ENCODE measurements at regions not wholly inside any gene's neighbourhood (a gene's known extent, or its start where the extent isn't known, plus 50 kb on each side); places are given as distances from the start of the nearest gene placed in this dataset.

DNA sequence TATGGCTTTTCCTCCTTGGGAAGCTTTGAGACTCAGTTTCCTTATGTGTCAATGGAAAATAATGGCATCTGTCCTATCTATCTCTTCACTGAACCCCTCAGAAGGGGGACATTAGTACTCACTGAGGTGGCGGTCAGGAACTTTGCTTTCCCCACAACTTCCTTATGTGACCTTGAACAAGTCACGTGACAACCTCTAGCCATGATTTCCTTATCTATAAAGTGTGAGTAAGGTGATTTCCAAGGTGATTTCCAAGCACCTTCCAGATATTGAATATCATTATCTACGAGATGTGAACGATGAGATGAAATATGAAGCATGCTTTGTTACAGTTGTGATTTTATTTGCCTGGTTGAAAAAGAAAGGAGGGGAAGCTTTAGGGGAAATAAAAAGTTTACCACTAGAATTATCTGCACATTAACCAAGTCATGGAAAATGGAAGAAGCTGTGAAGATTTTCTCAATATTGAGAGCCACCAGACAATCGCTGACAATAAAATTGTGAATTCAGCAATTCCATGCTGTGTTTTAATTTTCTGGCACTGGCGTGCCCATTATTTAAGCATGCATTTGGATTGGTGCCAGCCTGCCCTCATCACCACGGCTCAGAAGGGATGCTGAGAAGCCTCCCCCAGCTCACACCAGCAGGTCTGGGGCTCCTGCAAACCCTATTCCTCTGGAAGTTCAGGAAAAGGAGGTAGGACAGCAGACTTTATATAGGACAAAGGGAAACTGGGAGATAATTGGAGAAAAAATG lies 255.3 kb downstream of the CD83 start:
- no peaks in the 10 kb centered on the region for H3K4me1 ChIP-seq (ENCODE audit: insufficient read depth, poor library complexity, severe bottlenecking)
- no peak for DNase-seq (ENCODE audit: low spot score)
- no peaks in the 10 kb centered on the region for H3K9me3 ChIP-seq (ENCODE audit: severe bottlenecking)
- no peak for ATAC-seq (ENCODE audit: low read depth)
- TF ChIP-seq CTCF (IDR thresholded peaks at IDR 0.05; ENCODE audit: poor library complexity, severe bottlenecking) = no peak
- H3K27ac ChIP-seq (ENCODE audit: poor library complexity, severe bottlenecking) = no peak overlapping the region
- no peaks in the 10 kb centered on the region for H3K27me3 ChIP-seq (ENCODE audit: insufficient read depth, poor library complexity, severe bottlenecking)
- H3K36me3 ChIP-seq (ENCODE audit: low read depth) = no peaks in the 10 kb centered on the region
- no peak overlapping the region for H3K4me3 ChIP-seq (ENCODE audit: severe bottlenecking)

DNA sequence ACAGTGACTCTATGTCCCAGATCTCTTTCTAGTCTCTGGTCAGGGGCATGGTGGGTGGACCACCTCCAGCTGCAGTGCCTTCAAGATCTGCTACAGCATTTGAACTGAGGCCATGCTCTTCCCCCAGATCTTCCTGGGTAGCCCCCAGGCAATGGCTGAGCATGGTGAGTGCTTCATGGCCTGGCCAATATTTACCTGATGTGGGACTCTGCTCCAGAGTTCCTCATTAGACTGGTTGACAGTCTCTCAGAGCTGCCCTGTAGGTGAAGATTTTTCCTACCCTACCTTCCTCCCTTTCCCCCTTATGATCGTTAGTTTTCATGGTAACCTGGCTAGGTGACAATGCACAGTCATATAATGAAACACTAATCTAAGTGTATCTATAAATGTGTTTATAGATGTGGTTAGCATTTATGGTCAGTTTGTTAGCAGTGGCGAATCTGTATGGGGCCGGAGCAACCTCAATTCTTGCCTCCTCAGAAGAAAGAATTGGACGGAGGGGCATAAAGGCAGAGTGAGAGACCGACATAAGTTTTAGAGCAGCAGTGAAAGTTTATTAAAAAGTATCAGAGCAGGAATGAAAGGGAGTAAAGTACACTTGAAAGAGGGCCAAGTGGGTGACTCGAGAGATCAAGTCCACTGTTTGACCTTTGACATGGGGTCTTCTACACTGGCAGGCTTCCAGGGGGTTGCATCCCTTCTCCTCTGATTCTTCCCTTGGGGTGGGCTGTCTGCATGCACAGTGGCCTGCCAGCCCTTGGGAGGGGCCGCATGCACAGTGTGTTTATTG lies 256.3 kb downstream of the CD83 start:
- Histone ChIP-seq H3K27ac (ENCODE audit: poor library complexity, severe bottlenecking) (no peak overlapping the region), H3K36me3 (ENCODE audit: low read depth) (no peaks in the 10 kb centered on the region), H3K27me3 (ENCODE audit: insufficient read depth, poor library complexity, severe bottlenecking) (no peaks in the 10 kb centered on the region), H3K9me3 (ENCODE audit: severe bottlenecking) (no peaks in the 10 kb centered on the region), H3K4me1 (ENCODE audit: insufficient read depth, poor library complexity, severe bottlenecking) (no peaks in the 10 kb centered on the region), H3K4me3 (ENCODE audit: severe bottlenecking) (no peak overlapping the region)
- DNase-seq (ENCODE audit: low spot score) (no peak), ATAC-seq (ENCODE audit: low read depth) (no peak)
- no peak for TF ChIP-seq CTCF (IDR thresholded peaks at IDR 0.05; ENCODE audit: poor library complexity, severe bottlenecking)

DNA sequence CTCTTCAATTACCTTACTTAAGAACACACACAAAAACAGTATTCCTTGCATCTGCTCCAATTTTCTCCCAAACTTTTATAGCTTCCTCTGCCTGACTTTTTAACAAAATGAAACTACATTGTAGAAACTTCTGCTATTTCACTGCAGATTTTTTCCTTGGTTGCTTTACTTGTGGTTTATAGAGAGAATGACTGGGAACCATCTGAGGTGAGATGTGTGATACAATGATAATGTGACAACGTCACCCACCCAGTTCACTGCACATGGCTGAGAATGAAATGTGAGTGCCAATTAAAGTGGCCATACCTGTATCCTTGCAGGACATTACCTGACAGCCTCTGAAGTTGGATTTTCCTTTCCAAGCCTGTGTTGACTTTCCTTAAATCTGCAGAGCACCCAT lies 258.4 kb downstream of the CD83 start:
- no peaks in the 10 kb centered on the region for H3K36me3 ChIP-seq (ENCODE audit: low read depth)
- no peak overlapping the region for H3K4me3 ChIP-seq (ENCODE audit: severe bottlenecking)
- no peaks in the 10 kb centered on the region for H3K9me3 ChIP-seq (ENCODE audit: severe bottlenecking)
- no peak for TF ChIP-seq CTCF (IDR thresholded peaks at IDR 0.05; ENCODE audit: poor library complexity, severe bottlenecking)
- no peak for DNase-seq (ENCODE audit: low spot score)
- H3K27ac ChIP-seq (ENCODE audit: poor library complexity, severe bottlenecking) = no peak overlapping the region
- no peaks in the 10 kb centered on the region for H3K4me1 ChIP-seq (ENCODE audit: insufficient read depth, poor library complexity, severe bottlenecking)
- ATAC-seq (ENCODE audit: low read depth) = no peak
- no peaks in the 10 kb centered on the region for H3K27me3 ChIP-seq (ENCODE audit: insufficient read depth, poor library complexity, severe bottlenecking)

- no peaks in the 10 kb centered on the region for H3K9me3 ChIP-seq (ENCODE audit: severe bottlenecking)
- DNase-seq (ENCODE audit: low spot score) = no peak
- no peak overlapping the region for H3K27ac ChIP-seq (ENCODE audit: poor library complexity, severe bottlenecking)
- no peaks in the 10 kb centered on the region for H3K4me1 ChIP-seq (ENCODE audit: insufficient read depth, poor library complexity, severe bottlenecking)
- no peaks in the 10 kb centered on the region for H3K27me3 ChIP-seq (ENCODE audit: insufficient read depth, poor library complexity, severe bottlenecking)
- no peaks in the 10 kb centered on the region for H3K36me3 ChIP-seq (ENCODE audit: low read depth)
- no peak for ATAC-seq (ENCODE audit: low read depth)
- no peak overlapping the region for H3K4me3 ChIP-seq (ENCODE audit: severe bottlenecking)
- no peak for TF ChIP-seq CTCF (IDR thresholded peaks at IDR 0.05; ENCODE audit: poor library complexity, severe bottlenecking)
Observed at GRCh38 chr6:14379568-14379967, 262.0 kb downstream of the CD83 start.
